ENCODE measurements at regions not wholly inside any gene's neighbourhood (a gene's known extent, or its start where the extent isn't known, plus 50 kb on each side); places are given as distances from the start of the nearest gene placed in this dataset.

GRCh38 chr15:31870328-31871165, 159.8 kb upstream of the CHRNA7 start, which contains the start of gene OTUD7A:
- TF ChIP-seq CTCF (IDR thresholded peaks at IDR 0.05), result no peak
- peak in 1 of 2 donors; percentile 38 for TF ChIP-seq EP300 (IDR thresholded peaks at IDR 0.05)
